Fibroblast of skin of scalp (primary cell): ENCODE measurements at regions not wholly inside any gene's neighbourhood (a gene's known extent, or its start where the extent isn't known, plus 50 kb on each side); places are given as distances from the start of the nearest gene placed in this dataset.

ENCODE experiments used
- DNase-seq: peaks from one replicate; pipeline ENCODE4 v3.0.0-alpha.2; 2013

DNA sequence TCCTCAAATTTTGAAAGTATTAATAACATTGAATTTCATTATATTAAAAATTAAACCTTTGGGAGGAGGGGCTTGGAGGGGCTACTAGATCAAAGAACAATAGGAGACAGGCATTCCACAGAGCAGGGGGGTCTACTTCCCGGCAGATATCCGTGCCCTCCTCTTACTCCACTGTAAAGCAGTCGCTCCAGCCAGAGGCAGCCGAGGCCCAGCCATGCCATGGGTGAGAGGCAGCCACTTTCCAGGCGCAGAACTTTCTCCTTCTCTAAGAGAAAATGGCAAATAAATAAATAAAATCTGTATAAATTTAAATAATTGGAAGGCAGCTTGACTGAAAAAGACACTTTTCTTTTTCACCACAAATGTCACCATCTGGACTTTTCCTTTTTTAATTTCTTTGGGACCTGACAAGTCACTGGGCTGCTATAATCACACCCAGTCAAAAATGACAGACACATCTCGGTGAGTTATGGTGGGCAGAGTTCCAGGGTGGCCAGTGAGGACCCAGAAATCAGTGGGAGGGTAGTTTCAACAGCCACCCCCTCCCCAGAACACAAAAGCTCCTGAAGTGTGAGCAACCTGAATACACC lies 302.2 kb upstream of the SMARCA2 start:
- DNase-seq: no peak

GRCh38 chr9:1713841-1714240 lies 301.3 kb upstream of the SMARCA2 start:
- no peak for DNase-seq

DNA sequence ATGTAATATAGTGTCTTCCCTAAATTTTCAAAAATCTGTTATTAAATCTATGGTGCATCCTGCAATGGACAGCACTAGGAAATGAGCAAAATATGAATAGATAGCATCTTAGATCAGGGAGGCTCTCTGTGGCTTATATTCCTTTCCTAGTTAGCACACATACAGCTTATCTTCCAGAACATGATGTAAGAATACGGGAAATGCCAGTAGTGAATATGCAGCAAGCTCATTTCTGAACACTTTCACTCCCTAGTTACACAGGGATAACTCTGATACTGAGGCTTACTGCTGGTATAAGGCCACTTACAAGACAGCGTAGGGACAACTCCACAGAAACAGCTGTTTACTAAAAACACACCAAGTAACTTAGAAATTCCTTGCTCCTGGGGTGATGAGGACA lies 297.3 kb upstream of the SMARCA2 start:
- DNase-seq: no peak

DNA sequence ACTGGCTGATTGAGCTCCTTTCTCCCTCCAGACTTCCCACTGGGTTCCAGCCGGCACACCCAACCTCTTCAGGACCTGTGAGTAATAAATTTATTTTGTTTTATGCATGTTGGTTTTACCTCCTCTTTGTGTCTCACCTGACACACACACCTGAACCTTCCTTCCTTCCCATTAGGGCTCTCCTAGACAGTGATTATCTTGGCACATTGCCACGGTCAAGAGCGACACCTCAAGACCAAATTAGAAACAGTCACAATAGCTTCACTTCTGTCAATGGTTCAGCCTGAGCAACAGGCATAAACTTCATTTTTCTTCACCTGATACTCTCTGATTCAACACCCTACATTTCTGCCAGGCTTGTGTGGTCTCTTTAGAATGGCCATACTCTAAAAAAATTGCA lies 296.3 kb upstream of the SMARCA2 start:
- no peak for DNase-seq

DNA sequence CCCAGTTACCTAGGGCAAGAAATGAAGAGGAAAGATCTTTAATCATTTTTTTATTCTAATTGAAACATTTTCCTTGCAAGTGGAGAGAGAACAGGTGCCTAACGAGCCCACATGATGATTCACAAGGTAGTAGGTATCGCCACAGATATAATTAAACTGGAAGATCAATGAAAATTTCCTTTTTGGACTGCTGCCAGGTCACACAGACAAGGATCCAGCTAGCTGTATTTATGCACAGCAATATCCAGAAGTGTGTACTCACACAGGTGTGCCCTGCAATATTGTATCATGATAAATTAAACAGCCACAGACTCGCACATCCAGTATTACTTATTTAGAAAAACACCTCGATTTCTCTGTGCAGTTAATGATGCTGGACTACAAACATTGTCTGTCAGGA lies 294.0 kb upstream of the SMARCA2 start:
- no peak for DNase-seq

DNA sequence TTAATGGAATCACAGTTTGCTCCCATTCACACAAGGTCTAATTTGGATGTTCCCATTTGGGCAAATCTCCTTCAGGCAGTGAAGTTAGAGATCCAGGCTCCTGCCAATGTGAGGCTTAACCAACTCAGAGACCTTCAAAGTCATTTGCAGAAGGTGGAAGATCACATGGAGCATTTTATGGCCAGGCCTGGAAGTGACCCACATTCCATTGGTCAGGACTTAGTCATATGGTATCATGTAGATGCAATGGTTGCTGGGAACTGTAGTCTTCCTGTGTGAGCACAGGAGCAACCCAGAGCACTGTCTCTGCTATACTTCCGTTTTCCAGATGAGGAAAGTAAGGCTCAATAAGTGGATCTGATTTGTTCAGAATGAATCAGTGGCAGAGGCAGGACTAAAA lies 292.7 kb upstream of the SMARCA2 start:
- no peak for DNase-seq

DNA sequence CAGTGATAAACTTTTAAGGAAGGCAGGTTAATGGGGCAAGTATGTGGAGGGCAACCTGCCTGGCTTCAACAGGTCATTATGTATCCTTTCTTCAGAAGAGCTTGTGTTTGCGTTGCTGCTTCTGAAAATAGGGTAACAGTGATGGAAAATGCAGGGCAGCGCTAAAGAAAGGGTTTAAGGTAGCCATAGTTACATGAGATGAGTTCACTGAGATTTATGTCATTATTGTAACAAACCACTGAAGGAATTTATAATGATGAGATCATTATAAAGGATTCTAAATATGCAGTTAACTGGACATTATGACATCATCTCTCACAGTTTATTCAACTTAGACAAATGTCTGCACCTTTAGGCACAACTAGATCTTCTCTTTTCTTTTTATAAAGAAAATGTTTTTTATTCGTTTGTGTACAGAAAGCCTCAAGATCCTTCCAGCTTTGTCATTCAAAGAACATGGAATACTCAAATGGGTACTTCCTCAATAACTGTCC lies 291.6 kb upstream of the SMARCA2 start:
- DNase-seq: no peak

DNA sequence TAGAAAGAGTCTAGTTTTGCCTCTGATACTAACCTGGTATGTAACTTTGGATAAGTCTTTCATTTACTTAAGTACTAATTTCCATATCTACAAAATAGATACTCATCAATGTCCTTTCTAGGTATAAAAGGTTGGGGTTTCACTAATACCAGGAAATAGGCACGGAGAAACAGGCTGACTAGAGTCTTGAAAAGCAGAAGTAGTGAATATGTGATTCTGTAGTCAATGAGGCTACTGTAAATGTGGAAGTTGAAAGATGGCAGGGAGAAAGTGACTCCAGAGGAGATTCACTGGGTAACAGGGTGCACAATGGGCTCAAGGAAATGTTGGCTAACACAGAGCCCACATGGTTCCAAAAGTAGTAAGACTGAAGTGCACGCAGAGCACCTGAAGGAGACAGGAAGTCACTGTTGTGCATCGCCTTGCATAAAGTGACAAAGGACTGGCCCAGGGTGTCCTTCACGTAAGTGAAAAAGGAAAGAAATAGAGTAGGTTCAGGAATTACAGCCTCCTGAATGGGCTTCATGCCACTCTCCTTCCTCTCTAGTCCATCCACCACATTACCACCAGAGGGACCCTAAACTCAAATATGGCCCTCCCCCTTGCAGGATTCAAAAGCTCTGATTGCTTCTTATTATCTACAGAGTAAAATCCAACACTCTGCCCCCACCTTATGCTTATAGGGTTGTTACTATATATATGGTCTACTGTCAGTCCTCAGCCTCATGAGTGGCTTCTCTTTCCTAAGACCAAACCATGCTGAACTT lies 288.0 kb upstream of the SMARCA2 start:
- no peak for DNase-seq

- DNase-seq: no peak
These were observed 285.5 kb upstream of the SMARCA2 start for GRCh38 chr9:1729631-1730030.

DNA sequence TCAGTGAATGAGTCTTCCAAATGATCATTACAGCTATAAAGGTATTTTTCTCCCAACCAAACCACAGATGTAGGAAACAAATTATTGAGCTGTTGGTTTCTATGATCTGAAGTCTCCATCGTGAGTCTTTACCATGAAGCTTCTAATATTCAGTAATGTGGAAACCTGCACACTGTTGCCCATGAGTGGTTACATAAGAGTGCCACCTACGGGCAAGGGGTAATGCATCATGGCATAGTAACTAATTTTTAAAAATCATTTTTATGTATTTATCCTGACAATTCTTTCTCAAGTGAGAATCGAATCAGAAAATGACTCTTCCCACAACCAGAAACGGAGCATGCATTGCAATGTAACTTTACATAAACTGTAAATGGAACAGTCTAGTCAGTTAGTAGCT lies 282.5 kb upstream of the SMARCA2 start:
- no peak for DNase-seq

DNA sequence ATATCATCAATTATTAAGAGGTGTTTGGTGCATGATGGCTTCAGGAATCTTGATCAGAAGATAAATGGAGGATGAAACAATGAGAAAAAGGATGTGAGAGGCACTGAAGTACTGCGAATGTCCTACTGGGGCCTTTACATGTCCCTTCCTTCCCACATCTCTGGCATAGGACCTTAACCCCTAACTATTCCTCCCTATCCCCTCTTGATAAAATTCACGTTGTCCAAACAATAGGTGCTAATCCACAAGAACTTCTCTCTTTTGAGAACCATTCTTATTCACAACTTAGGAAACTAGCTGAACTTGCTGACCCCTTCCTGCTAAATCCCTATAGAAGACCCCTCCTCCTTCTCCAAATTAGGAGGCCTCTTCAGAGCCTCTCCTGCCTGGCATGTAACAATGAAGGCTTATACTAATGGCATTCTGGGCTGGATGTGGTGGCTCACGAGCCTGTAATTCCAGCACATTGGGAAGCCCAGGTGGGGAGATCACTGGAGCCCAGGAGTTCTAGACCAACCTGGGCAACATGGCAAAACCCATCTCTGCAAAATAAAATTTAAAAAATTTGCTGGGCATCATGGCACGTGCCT lies 276.5 kb upstream of the SMARCA2 start:
- DNase-seq: no peak

- DNase-seq: no peak
These were observed 271.8 kb upstream of the SMARCA2 start for GRCh38 chr9:1743121-1743960.

- no peak for DNase-seq
These were observed 269.2 kb upstream of the SMARCA2 start for GRCh38 chr9:1745980-1746379.

DNA sequence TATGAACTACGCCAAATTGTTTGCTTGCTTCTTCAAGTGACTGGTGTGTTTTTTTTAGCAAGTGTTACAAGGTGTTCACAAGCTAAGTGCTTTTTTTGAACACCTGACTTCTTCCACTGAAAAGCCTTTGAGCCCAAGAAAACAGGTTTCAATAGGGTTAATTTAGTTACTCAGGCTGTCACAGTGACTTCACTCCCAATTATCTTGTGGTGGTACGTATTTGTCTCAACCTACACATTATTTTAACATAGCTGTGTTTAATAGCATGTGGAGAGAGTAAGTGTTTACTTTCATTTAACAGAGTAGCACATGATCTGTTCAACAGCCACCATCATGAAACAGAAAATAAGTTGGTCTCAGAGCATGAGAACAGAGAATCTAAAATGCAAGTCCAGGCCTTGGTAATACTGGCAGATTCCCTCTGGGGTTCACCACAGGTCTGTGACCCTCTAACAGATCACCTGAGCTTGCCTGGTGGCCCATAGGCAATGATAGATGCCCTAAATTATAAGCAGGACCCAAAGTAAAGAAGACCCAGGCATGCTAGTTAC lies 267.7 kb upstream of the SMARCA2 start:
- no peak for DNase-seq

DNA sequence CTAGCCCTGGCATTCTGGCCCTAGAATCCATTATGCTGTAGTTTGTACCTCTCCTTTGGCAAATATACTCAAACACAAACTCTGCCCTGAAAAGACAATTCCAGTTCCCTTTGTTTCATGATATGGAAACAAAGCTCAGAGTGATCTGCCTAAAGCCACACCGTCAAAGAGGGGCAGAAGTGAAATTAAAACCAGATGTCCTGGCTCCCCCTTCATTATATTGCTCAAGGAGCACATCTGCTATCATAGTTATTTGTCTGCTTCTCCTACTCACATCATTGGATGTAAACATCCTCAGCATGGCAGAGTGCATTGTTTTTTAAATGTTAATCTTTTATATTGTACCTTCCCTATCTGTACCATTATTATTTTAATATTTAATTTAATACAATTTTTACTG lies 266.7 kb upstream of the SMARCA2 start:
- no peak for DNase-seq

DNA sequence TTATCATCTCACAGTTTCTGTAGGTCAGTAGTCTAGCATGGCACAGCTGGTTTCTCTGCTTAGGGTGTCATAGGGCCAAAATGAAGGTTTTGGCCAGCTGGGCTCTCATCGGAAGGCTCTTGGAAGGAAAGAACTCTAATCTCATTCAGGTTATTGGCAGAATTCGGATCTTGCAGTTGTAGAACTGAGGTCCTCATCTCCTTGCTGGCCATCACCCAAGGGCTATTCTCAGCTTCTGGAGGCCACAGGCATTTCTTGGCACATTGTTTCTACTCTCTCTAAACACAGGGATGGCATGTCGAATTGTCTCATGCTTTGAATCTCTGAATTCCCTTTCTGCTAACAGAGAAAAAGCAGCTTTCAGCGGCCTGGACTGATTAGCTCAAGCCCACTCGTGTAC lies 258.0 kb upstream of the SMARCA2 start:
- DNase-seq: no peak

DNA sequence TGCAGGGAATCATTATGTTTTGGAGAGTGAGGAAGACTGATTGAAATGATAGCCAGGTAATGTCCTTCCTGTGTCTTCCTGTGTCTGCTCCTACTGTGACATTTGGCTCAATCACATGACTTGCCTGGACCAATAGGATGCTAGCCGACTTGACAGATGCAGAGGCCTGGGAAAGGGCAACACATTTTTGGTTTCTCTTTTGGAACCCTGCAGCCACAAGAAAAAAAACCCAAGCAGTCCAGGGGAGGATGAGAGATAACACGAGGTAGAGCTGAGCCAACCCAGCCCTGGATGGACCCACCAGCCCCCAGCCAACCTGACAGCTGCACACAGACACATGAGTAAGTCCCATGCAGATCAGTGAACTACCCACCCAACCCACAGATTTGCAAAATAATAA lies 256.1 kb upstream of the SMARCA2 start:
- no peak for DNase-seq

DNA sequence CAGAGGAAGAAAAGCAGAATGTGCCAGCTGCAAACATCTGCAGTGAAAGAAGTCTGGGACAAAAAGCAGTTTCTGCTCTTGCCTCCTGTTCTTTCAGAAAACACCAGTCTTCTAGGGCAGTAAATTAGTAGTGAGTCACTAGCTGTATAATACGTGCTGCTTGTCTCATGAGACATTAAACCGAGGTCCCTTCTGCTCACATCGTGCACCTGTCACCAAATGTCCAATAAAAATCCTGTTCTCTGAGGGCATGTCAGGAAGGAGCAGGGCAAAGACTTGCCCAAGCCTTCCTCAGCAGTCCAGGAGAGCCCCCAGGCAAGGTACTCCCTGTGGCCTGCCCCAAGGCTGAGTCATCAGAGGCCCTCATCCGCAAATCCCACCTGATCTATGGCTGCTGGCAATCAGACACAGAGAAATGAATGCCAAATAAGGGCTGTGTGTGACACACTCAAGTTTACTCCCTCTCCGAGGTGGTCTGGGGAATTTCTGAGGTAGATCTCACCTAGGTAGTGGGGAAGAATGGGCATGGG lies 255.3 kb upstream of the SMARCA2 start:
- DNase-seq: no peak

GRCh38 chr9:1761807-1762206 lies 253.3 kb upstream of the SMARCA2 start:
- no peak for DNase-seq

DNA sequence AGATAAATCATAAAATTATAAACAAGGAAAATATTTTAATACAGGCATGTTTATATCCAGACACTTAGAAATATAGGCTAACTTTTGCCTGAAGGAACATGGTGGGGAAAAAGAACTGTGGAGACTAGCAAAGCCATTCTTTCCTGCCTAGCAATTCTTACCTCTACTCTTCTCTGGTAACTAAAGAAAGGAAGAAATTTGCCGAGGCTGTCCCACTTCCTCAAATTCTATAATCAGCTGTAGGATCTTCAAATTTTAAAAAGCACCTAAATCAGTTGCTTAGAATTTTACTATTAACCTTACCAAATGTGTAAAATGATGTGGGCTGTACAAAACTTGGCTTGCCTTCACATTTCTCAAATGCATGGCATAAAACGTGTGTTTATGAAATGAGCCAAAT lies 249.1 kb upstream of the SMARCA2 start:
- DNase-seq: no peak

- DNase-seq: no peak
These were observed 246.6 kb upstream of the SMARCA2 start for GRCh38 chr9:1768561-1768960.

DNA sequence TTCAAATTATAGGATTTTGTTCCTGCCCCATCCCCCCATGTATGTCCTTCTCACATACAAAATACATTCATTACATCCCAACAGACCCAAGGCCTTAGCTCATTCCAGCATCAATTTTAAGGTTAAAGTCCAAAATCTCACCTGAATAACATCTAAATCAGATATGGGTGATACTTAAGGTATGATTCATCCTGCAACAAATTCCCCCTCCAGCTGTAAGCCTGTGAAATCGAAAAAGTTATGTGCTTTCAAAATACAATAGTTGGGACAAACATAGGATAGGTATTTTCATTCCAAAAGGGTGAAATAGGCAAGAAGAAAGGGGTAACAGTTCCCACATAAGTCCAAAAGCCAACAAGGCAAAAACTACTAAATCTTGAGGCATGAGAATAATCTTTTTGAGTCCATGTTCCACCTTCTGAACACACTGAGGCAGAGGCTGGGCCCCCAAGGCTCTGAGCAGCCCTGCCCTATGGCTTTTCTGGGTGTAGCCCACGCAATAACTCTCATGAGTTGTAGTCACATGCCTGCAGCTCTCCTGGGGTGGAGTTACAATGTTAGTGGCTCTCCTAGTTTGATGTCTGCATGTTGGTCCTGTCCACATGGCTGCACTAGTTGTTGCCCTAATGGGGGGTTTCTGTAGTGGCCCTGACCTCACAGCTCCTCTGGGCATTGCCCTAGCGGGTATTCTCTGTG lies 243.9 kb upstream of the SMARCA2 start:
- DNase-seq: no peak
